ENCODE measurements at regions not wholly inside any gene's neighbourhood (a gene's known extent, or its start where the extent isn't known, plus 50 kb on each side); places are given as distances from the start of the nearest gene placed in this dataset.

- H3K27me3 ChIP-seq (ENCODE audit: control insufficient read depth in 4 of 4, insufficient read depth in 4 of 4, low read length in 3 of 4), result no peaks in the 10 kb centered on the region
- DNase-seq (ENCODE audit: low spot score), result no peak
- no peak overlapping the region for H3K4me3 ChIP-seq (ENCODE audit: low read depth in 1 of 3, low read length in 3 of 3)
- no peaks in the 10 kb centered on the region for H3K9me3 ChIP-seq (ENCODE audit: control insufficient read depth in 4 of 4, low read length in 3 of 4)
- no peak overlapping the region for H3K9ac ChIP-seq (ENCODE audit: low read depth in 1 of 2, low read length in 2 of 2)
- H3K4me1 ChIP-seq (ENCODE audit: control insufficient read depth in 4 of 4, insufficient read depth in 4 of 4, low read length in 3 of 4), result no peaks in the 10 kb centered on the region
- TF ChIP-seq JUND (IDR thresholded peaks at IDR 0.05) (no peak), MAX (IDR thresholded peaks at IDR 0.05) (no peak), FOXA1 (IDR thresholded peaks at IDR 0.05) (no peak), CTCF (IDR thresholded peaks at IDR 0.05; ENCODE audit: low read depth, low read length, missing input control) (no peak), HNF4A (conservative IDR thresholded peaks at IDR 0.05) (no peak), GABPA (IDR thresholded peaks at IDR 0.05 in 1 of 2, conservative IDR thresholded peaks at IDR 0.05 in 1 of 2) (no peak), YY1 (IDR thresholded peaks at IDR 0.05) (no peak), FOXA2 (IDR thresholded peaks at IDR 0.05) (no peak), SP1 (IDR thresholded peaks at IDR 0.05) (no peak), NR2F2 (IDR thresholded peaks at IDR 0.05) (no peak), RAD21 (IDR thresholded peaks at IDR 0.05) (no peak), TAF1 (conservative IDR thresholded peaks at IDR 0.05) (no peak), HNF4G (IDR thresholded peaks at IDR 0.05) (no peak), REST (IDR thresholded peaks at IDR 0.05) (no peak), RXRA (IDR thresholded peaks at IDR 0.05) (no peak), ATF3 (IDR thresholded peaks at IDR 0.05) (no peak), ZBTB33 (IDR thresholded peaks at IDR 0.05) (no peak)
- H3K27ac ChIP-seq (ENCODE audit: low read depth in 1 of 2, low read length in 2 of 2), result no peak overlapping the region
- WGBS, result 80% methylated on average over 3 of the region's 3 CpGs
- H3K36me3 ChIP-seq (ENCODE audit: control insufficient read depth in 4 of 4, insufficient read depth in 3 of 4, low read depth in 1 of 4, low read length in 3 of 4), result no peaks in the 10 kb centered on the region
These were observed 550.0 kb upstream of the GYPC start for GRCh38 chr2:126106006-126106405.

GRCh38 chr2:126107883-126108282 is 548.1 kb upstream of the GYPC start:
- no peak overlapping the region for H3K4me3 ChIP-seq (ENCODE audit: low read depth in 1 of 3, low read length in 3 of 3)
- no peaks in the 10 kb centered on the region for H3K36me3 ChIP-seq (ENCODE audit: control insufficient read depth in 4 of 4, insufficient read depth in 3 of 4, low read depth in 1 of 4, low read length in 3 of 4)
- whole genome bisulfite sequencing, result 81% methylated on average over 1 of the region's 1 CpG
- H3K27ac ChIP-seq (ENCODE audit: low read depth in 1 of 2, low read length in 2 of 2), result no peak overlapping the region
- no peaks in the 10 kb centered on the region for H3K4me1 ChIP-seq (ENCODE audit: control insufficient read depth in 4 of 4, insufficient read depth in 4 of 4, low read length in 3 of 4)
- H3K9me3 ChIP-seq (ENCODE audit: control insufficient read depth in 4 of 4, low read length in 3 of 4), result no peaks in the 10 kb centered on the region
- no peaks in the 10 kb centered on the region for H3K27me3 ChIP-seq (ENCODE audit: control insufficient read depth in 4 of 4, insufficient read depth in 4 of 4, low read length in 3 of 4)
- H3K9ac ChIP-seq (ENCODE audit: low read depth in 1 of 2, low read length in 2 of 2), result no peak overlapping the region
- DNase-seq (ENCODE audit: low spot score), result no peak
- TF ChIP-seq YY1 (IDR thresholded peaks at IDR 0.05), result no peak
- no peak for TF ChIP-seq FOXA1 (IDR thresholded peaks at IDR 0.05)
- TF ChIP-seq GABPA (IDR thresholded peaks at IDR 0.05 in 1 of 2, conservative IDR thresholded peaks at IDR 0.05 in 1 of 2), result no peak
- TF ChIP-seq CTCF (IDR thresholded peaks at IDR 0.05; ENCODE audit: low read depth, low read length, missing input control), result no peak
- no peak for TF ChIP-seq RAD21 (IDR thresholded peaks at IDR 0.05)
- no peak for TF ChIP-seq HNF4G (IDR thresholded peaks at IDR 0.05)
- no peak for TF ChIP-seq ATF3 (IDR thresholded peaks at IDR 0.05)
- no peak for TF ChIP-seq MAX (IDR thresholded peaks at IDR 0.05)
- no peak for TF ChIP-seq SP1 (IDR thresholded peaks at IDR 0.05)
- TF ChIP-seq JUND (IDR thresholded peaks at IDR 0.05), result no peak
- TF ChIP-seq HNF4A (conservative IDR thresholded peaks at IDR 0.05), result no peak
- no peak for TF ChIP-seq EGR1 (IDR thresholded peaks at IDR 0.05; ENCODE audit: low read depth in 2 of 2)
- no peak for TF ChIP-seq RXRA (IDR thresholded peaks at IDR 0.05)
- TF ChIP-seq TAF1 (conservative IDR thresholded peaks at IDR 0.05), result no peak
- no peak for TF ChIP-seq FOXA2 (IDR thresholded peaks at IDR 0.05)
